GM18951 (cell line): ENCODE measurements at regions not wholly inside any gene's neighbourhood (a gene's known extent, or its start where the extent isn't known, plus 50 kb on each side); places are given as distances from the start of the nearest gene placed in this dataset.
"Not testable (repeated sequence)": the region's sequence is repeated elsewhere in the genome, so short reads cannot be mapped to it uniquely, and the experiment has no call there.

Experiments
- POLR2A ChIP-seq: IDR thresholded peaks from 4 replicates; pipeline ENCODE4 v1.6.1; 2011; ENCODE audit warnings: mild to moderate bottlenecking; ENCODE audit not compliant: insufficient read length, insufficient read depth; ENCODE audit errors: extremely low read depth
- in situ Hi-C: fragments of 300-500 bp; cut with MboI; formaldehyde crosslinking; loops from one replicate; pipeline ENCODE4 v1.12.0; 2022; ENCODE audit warnings: low sequenced_read_pairs, mixed read lengths, inconsistent platforms; ENCODE audit not compliant: unreplicated experiment

GRCh38 chr4:184280591-184281071, 63.0 kb upstream of the ENPP6 start:
- in situ Hi-C loops: no loop called here
- peak; percentile 78 for TF ChIP-seq POLR2A

GRCh38 chr4:184280137-184280536, 62.5 kb upstream of the ENPP6 start:
- TF ChIP-seq POLR2A: peak; percentile 22
- in situ Hi-C loops: no loop called here

- TF ChIP-seq POLR2A: no peak
- in situ Hi-C loops: no loop called here
Observed at GRCh38 chr4:184279496-184280061, 61.9 kb upstream of the ENPP6 start.

- in situ Hi-C loops: not testable (repeated sequence)
Observed at GRCh38 chr4:184277769-184278168, 60.1 kb upstream of the ENPP6 start.

- in situ Hi-C loops: not testable (repeated sequence)
Observed at GRCh38 chr4:184277010-184277409, 59.3 kb upstream of the ENPP6 start.

GRCh38 chr4:184276346-184276745, 58.7 kb upstream of the ENPP6 start:
- in situ Hi-C loops: not testable (repeated sequence)

GRCh38 chr4:184275766-184276165, 58.1 kb upstream of the ENPP6 start:
- in situ Hi-C loops: no loop called here
- no peak for TF ChIP-seq POLR2A

GRCh38 chr4:184274286-184274951, 56.7 kb upstream of the ENPP6 start:
- in situ Hi-C loops: loop anchor here (25.0 kb wide), 1 partner anchor 713 kb away; no protein-coding TSS in a partner anchor

GRCh38 chr4:184273166-184274147, 55.8 kb upstream of the ENPP6 start:
- in situ Hi-C loops: loop anchor here (25.0 kb wide), 1 partner anchor 714 kb away; no protein-coding TSS in a partner anchor
- no peak for TF ChIP-seq POLR2A

More at GRCh38 chr4:184274286-184274951, 56.7 kb upstream of the ENPP6 start:
- TF ChIP-seq POLR2A: no peak

- no peak for TF ChIP-seq POLR2A
- in situ Hi-C loops: loop anchor here (25.0 kb wide), 1 partner anchor 716 kb away; no protein-coding TSS in a partner anchor
Observed at GRCh38 chr4:184270808-184271413, 53.2 kb upstream of the ENPP6 start.

GRCh38 chr4:184269879-184270430, 52.3 kb upstream of the ENPP6 start:
- in situ Hi-C loops: loop anchor here (25.0 kb wide), 1 partner anchor 717 kb away; no protein-coding TSS in a partner anchor
- no peak for TF ChIP-seq POLR2A

- TF ChIP-seq POLR2A: no peak
- in situ Hi-C loops: loop anchor here (25.0 kb wide), 1 partner anchor 719 kb away; no protein-coding TSS in a partner anchor
Observed at GRCh38 chr4:184268584-184269160, 51.0 kb upstream of the ENPP6 start.
